Activated B cell treated with CpG ODN at 0.5 μM for 24 hours (primary cell): ENCODE measurements at regions not wholly inside any gene's neighbourhood (a gene's known extent, or its start where the extent isn't known, plus 50 kb on each side); places are given as distances from the start of the nearest gene placed in this dataset.

Experiments
- ATAC-seq: fragments of 200-7000 bp; cut with Tn5 transposase; one replicate; pipeline ENCODE4 v1.10.0; 2021; ENCODE audit warnings: low read depth, mild to moderate bottlenecking, moderate library complexity
- CTCF ChIA-PET: fragments of 350-600 bp; sonication (Branson Sonifier 250); formaldehyde crosslinking; loops from one replicate; lab custom pipeline; 2021; ENCODE audit warnings: antibody characterized with exemption; lab: Charles Lee
- POLR2A ChIA-PET: fragments of 350-600 bp; sonication (Branson Sonifier 250); formaldehyde crosslinking; loops from one replicate; lab custom pipeline; 2021; ENCODE audit warnings: antibody characterized with exemption; lab: Charles Lee
- DNase-seq: peaks from one replicate; pipeline ENCODE4 v3.0.0; 2022
- H3K27ac Mint-ChIP-seq: one replicate; pipeline ENCODE4 v1.8.0; 2020; ENCODE audit warnings: mixed read lengths
- H3K27me3 Mint-ChIP-seq: one replicate; pipeline ENCODE4 v1.8.0; 2021; ENCODE audit warnings: mixed read lengths
- H3K36me3 Mint-ChIP-seq: one replicate; pipeline ENCODE4 v1.8.0; 2021; ENCODE audit warnings: low read depth, mixed read lengths
- H3K4me1 Mint-ChIP-seq: one replicate; pipeline ENCODE4 v1.8.0; 2021; ENCODE audit warnings: mixed read lengths
- H3K4me3 Mint-ChIP-seq: one replicate; pipeline ENCODE4 v1.8.0; 2020; ENCODE audit warnings: mild to moderate bottlenecking, mixed read lengths
- H3K9me3 Mint-ChIP-seq: one replicate; pipeline ENCODE4 v1.8.0; 2020; ENCODE audit warnings: mixed read lengths
- intact Hi-C: fragments of 100-400 bp; cut with micrococcal nuclease; formaldehyde crosslinking; loops from one replicate; pipeline ENCODE4 v1.15.1; 2024
- TF ChIP-seq, protein P1 (sequence below): fragments of 200-600 bp; IDR thresholded peaks from one replicate; pipeline ENCODE4 v1.8.0; 2022; ENCODE audit warnings: antibody characterized with exemption, mild to moderate bottlenecking

DNA sequence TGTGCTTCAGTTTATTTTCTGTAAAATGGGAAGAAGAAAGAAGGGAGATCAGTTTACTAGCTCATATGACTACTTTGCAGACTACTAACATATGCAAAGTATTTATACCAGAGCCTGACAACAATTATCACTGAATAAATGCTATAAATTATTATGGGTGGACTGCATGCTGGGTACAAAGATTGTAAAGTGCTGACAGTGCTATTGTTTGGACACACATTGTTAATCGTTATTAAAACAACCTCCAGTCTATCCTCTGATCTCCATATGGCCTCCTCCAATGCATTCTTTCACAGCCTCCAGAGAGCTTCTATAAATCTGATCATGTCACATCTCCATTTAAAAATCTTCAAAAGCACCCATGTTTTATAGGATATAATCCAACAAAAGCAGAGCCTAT, 90.1 kb upstream of the HS3ST1 start:
- no peak for DNase-seq
- TF ChIP-seq, protein P1, sequence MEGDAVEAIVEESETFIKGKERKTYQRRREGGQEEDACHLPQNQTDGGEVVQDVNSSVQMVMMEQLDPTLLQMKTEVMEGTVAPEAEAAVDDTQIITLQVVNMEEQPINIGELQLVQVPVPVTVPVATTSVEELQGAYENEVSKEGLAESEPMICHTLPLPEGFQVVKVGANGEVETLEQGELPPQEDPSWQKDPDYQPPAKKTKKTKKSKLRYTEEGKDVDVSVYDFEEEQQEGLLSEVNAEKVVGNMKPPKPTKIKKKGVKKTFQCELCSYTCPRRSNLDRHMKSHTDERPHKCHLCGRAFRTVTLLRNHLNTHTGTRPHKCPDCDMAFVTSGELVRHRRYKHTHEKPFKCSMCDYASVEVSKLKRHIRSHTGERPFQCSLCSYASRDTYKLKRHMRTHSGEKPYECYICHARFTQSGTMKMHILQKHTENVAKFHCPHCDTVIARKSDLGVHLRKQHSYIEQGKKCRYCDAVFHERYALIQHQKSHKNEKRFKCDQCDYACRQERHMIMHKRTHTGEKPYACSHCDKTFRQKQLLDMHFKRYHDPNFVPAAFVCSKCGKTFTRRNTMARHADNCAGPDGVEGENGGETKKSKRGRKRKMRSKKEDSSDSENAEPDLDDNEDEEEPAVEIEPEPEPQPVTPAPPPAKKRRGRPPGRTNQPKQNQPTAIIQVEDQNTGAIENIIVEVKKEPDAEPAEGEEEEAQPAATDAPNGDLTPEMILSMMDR: no peak
- intact Hi-C loops: no loop called here
- Mint-ChIP-seq H3K27me3 (peaks cover 7% of the 10 kb centered on the region), H3K27ac (no peak overlapping the region), H3K9me3 (no peaks in the 10 kb centered on the region), H3K4me3 (no peak overlapping the region), H3K4me1 (no peaks in the 10 kb centered on the region), H3K36me3 (no peaks in the 10 kb centered on the region)
- no peak for ATAC-seq
- ChIA-PET CTCF (no interaction called here), POLR2A (no interaction called here)

DNA sequence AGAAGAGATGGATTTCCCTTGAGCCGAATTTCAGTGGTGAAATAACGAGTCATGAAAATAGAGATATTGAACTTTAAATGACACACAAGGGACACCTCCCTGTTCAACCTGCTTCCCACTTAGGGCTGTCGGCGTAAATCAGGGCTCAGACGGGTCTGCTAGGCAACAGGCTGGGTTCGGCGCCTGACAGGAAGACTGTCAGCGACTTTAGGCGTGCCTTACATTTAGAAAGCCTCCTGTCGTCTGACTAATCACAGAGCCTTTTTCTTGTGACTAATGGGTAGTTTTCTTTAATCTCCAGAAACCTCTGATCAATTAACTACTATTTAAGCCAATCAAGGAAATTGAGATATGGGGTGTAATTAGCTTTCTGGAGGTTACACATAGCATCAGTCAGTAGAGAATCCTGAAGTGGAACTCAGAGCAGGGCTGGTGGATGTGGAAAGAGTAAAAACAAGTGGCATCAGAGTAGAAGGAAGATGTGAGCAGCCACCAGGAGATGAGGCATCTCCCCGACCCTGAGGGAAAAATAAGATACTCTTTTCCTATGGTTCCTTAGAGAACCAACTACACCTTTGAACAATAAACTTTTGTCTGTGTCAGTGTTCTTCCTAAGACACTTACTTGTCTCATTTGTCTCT, 86.2 kb upstream of the HS3ST1 start:
- peaks cover 7% of the 10 kb centered on the region for H3K27me3 Mint-ChIP-seq
- intact Hi-C loops: no loop called here
- DNase-seq (no peak), ATAC-seq (no peak)
- peaks cover 3% of the 10 kb centered on the region for H3K4me1 Mint-ChIP-seq
- ChIA-PET POLR2A (no interaction called here), CTCF (no interaction called here)
- H3K36me3 Mint-ChIP-seq: no peaks in the 10 kb centered on the region
- no peak overlapping the region for H3K4me3 Mint-ChIP-seq
- no peaks in the 10 kb centered on the region for H3K9me3 Mint-ChIP-seq
- TF ChIP-seq, protein P1: no peak
- H3K27ac Mint-ChIP-seq: no peak overlapping the region

DNA sequence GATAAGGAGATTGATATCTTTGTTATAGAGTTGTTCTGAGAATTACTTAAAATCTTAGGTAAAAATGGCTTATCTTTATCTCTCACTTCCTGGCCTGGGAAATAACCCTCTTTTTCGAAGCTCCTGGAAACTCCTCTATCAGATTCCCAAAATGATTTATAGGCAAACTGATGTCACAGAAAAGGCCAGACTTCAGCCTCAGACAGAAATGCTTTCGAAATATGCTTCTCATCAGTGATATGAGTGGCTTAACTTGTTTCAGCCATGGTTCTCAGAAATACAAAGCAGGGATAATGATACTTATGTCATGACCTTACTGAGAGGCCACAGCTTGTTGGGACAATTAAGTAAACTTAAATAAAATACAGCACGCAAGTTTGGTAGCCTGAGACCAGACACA, 85.3 kb upstream of the HS3ST1 start:
- DNase-seq (no peak), ATAC-seq (no peak)
- Mint-ChIP-seq H3K9me3 (no peaks in the 10 kb centered on the region), H3K4me1 (peaks cover 7% of the 10 kb centered on the region), H3K27ac (no peak overlapping the region), H3K4me3 (no peak overlapping the region), H3K36me3 (no peaks in the 10 kb centered on the region), H3K27me3 (peaks cover 7% of the 10 kb centered on the region)
- intact Hi-C loops: no loop called here
- TF ChIP-seq, protein P1: no peak
- ChIA-PET CTCF (no interaction called here), POLR2A (no interaction called here)

DNA sequence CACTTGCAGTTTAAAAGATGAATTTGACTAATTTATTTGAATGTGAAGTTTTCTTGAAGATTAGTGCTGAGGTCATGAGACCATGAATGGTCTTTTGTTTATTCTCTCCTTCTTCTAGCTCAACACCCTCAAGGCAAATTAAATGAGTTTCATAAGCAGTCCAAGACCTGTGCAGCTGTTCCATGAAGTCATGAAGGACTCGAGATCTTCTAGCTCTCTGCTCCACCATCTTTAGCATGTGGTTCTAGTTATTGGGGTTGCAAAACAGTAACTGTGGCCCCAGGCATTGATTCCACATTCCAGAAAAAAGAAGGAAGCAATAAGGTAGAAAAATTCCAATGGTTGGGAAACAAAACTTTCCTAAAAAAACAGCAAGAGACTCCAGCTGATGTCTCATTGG, 84.2 kb upstream of the HS3ST1 start:
- peaks cover 7% of the 10 kb centered on the region for H3K27me3 Mint-ChIP-seq
- DNase-seq (no peak), ATAC-seq (no peak)
- no peaks in the 10 kb centered on the region for H3K36me3 Mint-ChIP-seq
- POLR2A ChIA-PET: no interaction called here
- H3K4me3 Mint-ChIP-seq: no peak overlapping the region
- H3K4me1 Mint-ChIP-seq: peaks cover 7% of the 10 kb centered on the region
- CTCF ChIA-PET: no interaction called here
- TF ChIP-seq, protein P1: no peak
- H3K27ac Mint-ChIP-seq: no peak overlapping the region
- no peaks in the 10 kb centered on the region for H3K9me3 Mint-ChIP-seq
- intact Hi-C loops: no loop called here

DNA sequence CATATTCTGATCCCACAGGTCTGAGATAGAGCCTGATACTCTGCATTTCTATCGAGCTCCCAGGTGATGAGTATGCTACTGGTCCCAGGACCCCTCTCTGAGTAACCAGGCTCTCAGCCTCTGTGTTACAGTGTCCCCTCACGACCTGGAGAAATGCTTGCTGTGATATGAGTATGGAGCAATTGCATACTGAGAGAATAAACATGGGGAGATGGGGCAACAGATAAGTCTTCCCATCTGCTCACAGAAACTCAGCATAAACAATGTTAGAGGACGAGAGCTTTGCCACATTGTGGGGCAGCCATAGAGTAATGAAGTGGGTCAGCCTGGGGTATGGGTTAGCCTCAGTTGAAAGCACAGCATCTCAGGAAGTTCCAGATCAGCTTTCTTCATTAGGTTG, 82.6 kb upstream of the HS3ST1 start:
- no peak overlapping the region for H3K4me3 Mint-ChIP-seq
- intact Hi-C loops: no loop called here
- no peak for DNase-seq
- no peaks in the 10 kb centered on the region for H3K9me3 Mint-ChIP-seq
- no peak for ATAC-seq
- peaks cover 7% of the 10 kb centered on the region for H3K27me3 Mint-ChIP-seq
- H3K4me1 Mint-ChIP-seq: peaks cover 7% of the 10 kb centered on the region
- H3K36me3 Mint-ChIP-seq: no peaks in the 10 kb centered on the region
- CTCF ChIA-PET: no interaction called here
- POLR2A ChIA-PET: no interaction called here
- no peak overlapping the region for H3K27ac Mint-ChIP-seq
- TF ChIP-seq, protein P1: no peak
